SIG-M5 treated with dmso at 0.1 percent for 504 hours (cell line): ENCODE measurements at regions not wholly inside any gene's neighbourhood (a gene's known extent, or its start where the extent isn't known, plus 50 kb on each side); places are given as distances from the start of the nearest gene placed in this dataset.
"Not testable (repeated sequence)": the region's sequence is repeated elsewhere in the genome, so short reads cannot be mapped to it uniquely, and the experiment has no call there.

ENCODE experiments used
- DNase-seq: peaks from one replicate; lab custom pipeline; 2025; ENCODE audit not compliant: unreplicated experiment; lab: John Stamatoyannopoulos, UW

DNA sequence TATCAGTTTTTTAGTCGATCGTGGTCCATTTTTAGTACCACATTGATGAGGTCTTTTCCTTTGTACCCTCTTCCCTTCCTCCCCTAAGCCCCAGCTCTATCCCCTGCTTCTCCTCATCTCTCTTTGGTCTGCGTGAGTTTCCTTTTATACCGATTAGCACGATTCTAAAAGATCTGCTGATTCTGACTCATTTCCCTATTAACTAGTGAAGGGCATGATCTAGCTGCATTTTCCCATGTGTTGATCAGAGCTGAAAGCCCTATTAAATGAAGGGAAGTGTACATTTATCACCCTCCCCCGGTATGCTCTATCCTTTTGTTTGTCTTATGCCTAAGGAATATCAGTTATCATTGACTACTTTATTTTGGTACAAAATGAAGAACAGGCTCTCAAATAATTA, 181.7 kb upstream of the NPY2R start:
- DNase-seq: no peak

DNA sequence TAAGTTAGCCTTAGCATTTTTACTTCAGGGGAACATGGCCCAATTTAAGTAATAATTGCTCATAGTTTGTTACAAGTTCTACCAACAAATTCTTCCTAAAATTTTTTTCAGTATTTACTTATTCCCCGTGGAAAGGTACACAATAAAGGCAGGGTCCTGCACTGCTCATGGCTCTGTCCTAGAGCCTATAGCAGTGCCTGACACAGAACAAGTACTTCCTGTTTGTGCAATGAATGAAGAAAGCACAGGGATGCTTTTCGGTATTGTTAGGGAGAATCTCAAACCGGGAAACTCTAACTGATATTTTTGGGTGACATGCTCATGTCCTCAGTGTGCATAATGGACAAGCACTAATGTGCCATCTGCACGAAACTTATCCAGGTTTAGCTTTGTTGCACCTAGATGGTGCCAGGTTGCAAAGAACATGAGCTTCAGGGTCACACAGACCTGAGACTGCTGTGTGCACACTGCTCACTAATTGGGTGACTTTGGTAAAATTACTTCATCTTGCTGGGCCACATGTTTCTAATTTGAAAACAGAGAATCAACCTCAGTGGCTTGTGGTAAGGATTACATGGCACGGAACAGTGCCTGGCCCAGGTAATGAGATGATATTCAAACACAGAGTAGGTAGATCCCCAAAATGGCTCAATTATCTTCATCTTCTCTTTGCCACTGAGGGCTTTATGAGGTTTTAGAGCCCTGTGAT, 175.8 kb upstream of the NPY2R start:
- no peak for DNase-seq

DNA sequence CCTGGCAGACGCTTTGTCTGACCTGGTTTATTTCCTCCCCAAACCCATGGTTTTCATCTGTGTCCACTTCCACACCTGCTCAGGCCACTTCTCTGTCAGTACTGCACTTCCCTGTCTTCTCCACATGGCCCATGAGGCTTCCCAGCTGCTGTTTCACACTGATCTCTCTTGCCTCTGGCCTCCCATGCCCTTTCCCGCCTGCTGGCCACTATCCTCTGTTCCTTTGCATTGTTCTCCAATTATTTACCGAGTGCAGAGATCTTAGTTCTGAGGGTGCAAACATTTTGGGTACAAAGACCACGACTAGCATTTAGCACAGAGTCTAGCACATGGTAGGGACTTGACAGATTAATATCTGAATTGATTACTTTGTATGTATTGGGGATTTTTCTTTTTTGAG, 174.8 kb upstream of the NPY2R start:
- no peak for DNase-seq

DNA sequence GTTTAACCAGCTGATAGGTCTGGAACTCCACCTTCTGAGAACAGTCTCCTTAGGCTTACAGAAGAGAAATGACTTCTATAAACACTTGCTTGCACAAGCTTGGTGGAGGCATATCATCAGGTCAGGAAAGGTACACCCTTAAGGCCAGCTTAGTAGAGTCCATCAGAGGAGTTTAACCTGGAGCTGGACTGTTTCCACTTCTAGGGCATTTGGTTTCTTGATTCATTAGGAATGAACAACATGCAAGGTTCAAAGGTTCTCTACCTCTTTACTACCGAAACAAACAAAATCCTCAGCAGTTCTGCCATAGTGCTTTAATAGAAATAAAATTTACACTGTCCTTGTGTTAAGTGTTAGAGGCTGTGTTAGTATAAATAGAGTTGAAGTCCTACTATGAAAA, 171.4 kb upstream of the NPY2R start:
- no peak for DNase-seq

DNA sequence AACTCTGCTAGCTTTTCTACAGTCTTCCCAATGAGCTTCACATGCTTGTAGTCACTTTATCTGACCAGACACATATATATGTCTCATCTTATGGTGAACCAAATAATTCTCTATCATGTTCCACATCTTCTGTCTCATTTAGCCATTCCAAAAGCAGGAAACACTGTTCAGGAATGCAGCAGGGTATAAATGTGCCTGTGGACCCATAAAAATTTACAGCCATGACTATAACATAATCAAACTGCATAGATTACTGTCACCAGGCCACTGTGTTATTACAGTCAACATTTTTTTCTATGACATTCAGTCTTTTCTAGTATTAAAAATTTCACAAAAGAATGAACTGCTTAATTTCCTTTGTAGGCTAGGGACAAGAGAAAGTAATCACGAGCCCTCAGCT, 170.0 kb upstream of the NPY2R start:
- DNase-seq: no peak

DNA sequence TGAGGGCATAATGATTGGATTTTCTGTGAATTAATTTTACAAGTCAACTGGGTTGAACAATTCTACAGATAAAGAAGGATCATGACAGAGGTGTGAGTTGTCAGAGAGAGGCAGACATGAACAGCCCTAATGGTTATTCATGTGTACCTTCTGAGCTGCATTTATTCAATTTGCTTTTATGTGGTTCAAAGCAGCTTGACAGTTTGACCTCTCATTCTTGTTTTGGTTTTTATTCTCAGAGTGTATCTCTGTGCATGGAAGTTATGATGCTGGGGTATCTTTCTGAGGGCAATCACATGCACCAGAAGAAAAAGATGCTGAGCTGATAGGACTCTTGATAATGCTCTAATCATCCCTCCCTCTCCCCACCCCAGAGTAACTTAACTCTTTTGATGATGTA, 169.3 kb upstream of the NPY2R start:
- no peak for DNase-seq

DNA sequence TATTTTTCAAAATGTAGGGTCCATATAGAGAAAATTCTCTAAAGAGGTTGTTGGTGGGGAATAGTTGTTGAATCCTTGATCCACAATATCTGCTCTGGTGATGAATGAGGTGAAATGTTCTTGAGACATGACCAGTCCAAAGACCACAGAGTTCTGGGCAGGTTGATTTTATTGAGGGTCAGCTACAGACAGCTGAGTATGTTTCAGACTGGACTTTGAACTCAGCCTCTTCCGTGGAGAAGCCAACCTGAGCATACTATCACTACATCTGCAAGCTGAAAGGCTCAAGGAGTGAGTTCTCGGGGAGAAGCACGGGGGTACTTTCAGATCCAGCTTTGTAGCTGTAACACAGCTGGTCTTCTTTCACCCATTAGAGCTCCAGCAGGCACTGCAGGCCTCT, 168.4 kb upstream of the NPY2R start:
- DNase-seq: no peak

DNA sequence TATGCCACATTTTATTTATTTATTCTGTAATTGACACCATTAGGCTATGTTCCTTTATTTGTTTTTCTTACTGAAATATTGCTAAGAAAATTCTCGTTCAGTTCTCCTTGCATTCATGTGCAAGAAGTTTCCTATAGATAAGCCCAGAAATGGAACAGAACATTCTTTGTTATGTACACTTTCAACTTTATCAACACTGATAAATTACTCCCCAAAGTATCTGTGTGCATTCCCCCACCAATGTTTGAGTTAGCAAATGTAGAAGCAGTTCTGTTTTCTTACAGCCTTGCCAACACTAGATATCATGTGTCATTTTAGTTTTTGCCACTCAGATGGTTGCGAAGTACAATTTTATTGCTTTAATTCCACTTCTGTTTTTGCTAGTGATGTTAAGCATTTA, 166.4 kb upstream of the NPY2R start:
- no peak for DNase-seq

DNA sequence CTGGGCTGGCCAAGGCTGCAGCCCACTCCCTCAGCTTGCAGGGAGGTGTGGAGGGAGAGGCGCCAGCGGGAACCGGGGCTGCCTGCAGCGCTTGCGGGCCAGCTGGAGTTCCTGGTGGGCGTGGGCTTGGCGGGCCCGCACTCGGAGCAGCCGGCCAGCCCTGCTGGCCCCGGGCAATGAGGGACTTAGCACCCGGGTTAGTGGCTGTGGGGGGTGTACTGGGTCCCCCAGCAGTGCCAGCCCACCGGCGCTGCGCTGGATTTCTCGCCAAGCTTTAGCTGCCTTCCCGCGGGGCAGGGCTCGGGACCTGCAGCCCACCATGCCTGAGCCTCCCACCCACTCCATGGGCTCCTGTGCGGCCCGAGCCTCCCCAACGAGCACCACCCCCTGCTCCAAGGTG, 164.2 kb upstream of the NPY2R start:
- DNase-seq: not testable (repeated sequence)

DNA sequence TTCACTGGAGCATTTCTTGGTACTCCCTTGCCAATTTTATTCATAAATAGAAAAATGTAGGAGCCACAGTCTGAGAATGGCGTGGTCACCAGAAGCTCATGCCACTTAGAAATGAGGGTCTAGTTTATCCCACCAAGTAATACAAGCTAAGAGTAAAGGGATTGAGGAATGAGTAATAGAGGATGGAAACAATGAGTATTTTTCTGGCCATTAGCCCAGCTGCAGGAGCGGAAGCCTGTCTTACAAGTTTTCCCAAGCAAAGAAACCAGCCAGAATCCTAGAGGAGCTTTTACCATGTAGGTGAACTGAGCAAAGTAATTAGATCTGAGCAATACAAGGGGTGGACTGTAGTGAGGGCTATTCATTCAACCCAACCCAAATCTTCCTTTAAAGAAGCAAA, 160.7 kb upstream of the NPY2R start:
- no peak for DNase-seq

DNA sequence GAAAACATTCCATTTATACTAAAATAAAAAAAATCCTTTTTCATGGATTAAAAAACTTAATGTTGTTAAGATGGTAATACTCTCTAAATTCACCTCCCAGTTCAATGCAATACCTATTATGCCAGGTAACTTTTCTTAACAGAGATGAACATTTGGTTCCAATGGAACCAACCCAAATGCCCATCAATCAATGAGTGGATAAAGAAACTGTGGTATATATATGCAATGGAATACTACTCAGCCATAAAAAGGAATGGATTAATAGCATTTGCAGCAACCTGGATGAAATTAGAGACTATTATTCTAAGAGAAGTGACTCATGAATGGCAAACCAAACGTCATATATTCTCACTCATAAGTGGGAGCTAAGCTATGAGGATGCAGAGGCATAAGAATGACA, 154.4 kb upstream of the NPY2R start:
- not testable (repeated sequence) for DNase-seq

DNA sequence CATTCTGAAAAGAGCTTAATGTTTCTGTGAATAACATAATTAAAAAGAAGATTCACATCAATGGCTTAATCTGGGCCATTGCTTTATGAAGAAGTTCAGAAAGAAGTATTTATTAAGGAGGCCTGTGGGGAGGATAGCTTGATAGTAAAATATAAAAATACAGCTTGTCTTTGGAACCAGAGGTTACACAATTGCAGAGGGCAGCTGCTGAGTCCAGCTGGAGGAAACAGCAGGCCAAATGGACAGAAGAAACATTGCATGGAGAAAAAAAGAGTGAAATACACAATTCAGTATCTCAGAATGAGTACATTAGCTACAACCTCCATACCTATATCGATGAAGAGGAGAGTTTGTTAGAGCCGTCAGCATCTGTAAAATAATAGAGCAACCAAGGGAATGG, 148.0 kb upstream of the NPY2R start:
- DNase-seq: no peak

DNA sequence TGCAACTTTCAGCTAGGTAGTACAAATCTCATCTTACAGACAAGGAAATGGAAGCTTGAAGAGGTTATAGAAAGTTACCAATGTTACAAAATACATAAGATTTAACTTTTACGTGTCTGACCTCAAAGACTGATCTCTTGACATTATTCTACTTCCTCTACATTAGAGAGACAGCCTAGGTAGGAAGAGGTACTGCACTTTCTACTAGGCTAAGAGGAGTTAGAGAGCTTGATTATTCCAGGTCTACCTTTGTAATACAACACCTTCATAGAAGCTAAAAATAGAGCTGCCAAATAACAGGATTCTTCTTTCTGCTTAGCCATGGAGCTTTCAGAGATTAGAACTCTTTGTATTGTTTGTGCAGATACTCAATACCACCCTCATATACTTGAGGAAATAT, 147.6 kb upstream of the NPY2R start:
- DNase-seq: no peak

DNA sequence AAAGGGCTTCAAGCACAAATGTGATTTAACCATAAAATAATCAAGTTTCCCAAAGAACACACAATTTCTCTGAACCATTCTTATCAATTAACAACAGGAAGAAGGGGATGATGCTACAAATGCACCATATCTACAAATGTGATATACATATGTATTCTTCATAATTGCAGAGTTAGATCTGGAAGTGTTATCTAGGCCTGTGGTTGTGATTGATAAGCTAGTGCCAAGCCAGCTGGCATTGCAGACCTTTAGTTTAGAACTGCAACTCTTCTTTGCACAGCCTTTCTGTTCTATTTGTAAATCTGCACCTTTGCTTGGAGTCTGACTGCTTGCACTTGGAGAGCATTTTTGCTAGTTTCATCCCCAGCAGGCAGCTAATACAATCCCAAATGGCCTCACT, 145.5 kb upstream of the NPY2R start:
- no peak for DNase-seq

DNA sequence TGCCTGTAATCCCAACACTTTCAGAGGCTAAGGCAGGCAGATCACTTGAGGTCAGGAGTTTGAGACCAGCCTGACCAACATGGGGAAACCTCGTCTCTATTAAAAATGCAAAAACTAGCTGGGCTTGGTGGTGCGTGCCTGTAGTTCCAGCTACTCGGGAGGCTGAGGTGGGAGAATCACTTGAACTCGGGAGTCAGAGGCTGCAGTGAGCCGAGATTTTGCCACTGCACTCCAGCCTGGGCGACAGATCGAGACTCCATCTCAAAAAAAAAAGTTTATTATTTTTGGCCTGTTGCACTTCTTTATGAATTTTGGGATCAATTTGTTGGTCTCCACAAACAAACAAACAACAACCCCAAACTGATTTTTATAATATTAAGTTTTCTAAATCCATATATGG, 143.5 kb upstream of the NPY2R start:
- not testable (repeated sequence) for DNase-seq

DNA sequence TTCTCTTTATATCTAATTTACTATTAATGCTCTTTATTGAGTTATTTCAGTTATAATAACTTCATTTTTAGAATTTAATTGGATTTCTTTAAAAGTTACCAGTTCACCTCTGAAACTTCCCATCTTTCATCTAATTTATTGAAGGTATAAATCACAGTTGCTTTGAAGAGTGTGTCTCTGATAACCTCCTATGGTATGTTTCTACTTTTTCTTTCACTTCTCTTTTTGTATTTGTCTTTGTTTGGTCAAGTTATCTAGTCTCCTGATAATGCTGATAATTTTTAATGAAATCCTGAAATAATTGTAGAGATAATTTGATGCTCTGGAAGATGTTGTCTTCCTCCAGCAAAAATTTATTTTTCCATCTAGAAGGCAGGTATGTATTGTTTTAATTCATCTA, 141.6 kb upstream of the NPY2R start:
- no peak for DNase-seq

DNA sequence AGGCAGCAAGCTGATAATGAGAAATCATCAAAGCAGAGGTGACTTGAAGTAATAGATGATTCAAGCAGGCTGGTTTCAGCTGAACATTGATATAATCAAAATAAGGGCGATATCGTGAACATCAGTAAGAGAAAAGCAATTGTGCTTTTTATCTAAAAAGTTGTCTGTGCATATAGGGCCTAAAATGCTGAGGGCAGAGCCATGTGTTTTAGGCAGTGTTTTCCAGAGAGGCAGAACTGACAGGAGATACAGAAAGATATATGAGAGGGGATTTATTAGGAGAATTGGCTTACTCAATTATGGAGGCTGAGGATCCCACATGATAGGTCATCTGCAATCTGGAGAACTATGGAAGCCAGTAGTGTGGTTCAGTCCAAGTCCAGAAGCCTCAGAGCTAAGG, 136.5 kb upstream of the NPY2R start:
- DNase-seq: no peak

DNA sequence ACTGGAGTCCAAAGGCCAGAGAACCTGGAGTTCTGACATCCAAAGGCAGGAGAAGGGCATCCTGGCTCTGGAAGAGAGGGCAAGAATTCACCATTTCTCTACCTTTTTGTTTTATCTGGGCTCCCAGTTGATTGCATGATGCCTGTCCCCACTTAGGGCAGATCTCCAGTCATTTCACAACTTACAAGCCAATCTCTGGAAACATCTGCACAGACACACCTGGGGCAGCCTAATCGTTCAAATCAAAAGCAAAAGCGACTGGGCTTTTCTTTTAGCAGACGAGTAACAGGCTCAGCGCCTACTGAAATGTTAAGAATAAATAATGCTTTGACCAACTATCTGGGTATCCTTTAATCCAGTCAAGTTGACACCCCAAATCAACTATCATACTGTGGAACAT, 136.0 kb upstream of the NPY2R start:
- no peak for DNase-seq

DNA sequence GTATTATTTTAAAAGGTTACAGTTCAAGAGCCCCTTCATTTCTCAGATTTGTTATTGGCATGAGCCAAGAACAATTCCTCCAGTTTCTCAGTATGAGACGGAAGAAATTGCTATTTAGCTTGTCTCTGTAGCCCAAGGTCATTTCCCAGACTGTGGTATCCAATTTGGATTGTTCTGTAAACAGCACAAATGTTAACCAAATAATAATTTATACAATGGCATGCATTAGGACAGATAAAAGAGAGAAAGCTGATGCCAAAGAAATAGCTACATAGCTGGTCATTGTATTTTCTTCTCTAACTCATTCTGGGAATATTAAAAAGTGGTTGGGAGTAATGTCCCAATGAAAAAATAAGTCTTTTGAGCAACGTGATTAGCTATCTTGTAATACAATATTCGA, 134.6 kb upstream of the NPY2R start:
- no peak for DNase-seq

DNA sequence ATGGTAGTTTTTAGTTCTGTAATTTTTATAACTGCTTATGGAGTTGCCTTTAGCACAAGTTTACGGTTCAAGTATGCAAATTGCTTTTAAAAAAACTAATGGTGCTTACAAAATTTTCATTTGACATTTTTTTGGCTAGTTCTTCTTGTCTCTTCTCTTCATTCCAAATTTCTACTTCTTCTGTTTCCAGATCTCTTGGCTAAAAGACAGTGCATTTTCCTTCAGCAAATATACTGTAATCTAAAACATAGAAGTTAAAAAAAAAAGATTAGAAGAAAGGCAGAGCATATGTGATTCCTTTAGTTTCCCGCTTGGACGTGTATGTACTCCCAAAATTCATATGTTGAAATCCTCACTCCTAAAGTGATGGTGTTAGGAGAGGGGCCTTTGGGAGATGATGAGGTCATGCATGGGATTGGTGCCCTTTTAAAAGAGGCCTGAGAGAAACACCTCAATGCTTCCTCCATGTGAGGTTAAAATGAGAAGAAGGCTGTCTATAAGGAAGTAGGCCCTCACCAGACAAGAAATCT, 132.1 kb upstream of the NPY2R start:
- no peak for DNase-seq

DNA sequence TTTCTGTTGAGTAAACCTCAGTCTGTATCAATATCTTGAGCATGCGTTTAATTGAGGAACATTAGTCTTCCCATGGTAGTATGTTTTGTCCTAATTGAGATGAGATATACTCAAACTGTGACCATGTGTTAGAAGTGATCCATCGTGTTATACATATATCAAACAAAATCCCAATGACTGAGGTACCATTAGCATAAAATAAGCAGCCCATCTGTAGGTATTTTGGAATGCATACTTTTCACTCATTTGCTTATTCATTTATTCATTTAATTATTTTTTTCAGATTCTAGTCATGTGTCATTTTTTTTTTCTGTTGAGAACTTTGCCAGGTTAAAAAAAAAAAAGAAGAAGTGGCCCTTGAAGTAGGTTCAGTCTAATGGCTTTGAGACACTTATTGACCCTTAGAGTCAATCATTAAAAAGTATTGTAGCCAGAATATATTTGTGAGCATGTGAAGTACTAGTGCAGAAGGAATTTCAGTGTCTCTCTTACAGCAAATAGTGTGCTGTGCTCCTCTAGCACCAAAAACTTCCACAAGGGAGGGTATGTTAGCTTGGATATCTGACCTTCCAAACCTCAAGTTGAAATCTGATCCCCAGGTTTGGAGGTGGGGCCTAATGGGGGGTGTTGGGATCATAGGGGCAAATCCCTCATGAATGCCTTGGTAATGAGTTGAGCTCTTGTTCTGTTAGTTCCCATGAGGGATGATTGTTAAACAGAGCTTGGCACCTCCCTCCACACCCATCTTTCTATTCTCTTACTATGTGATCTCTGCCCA, 130.8 kb upstream of the NPY2R start:
- DNase-seq: no peak

DNA sequence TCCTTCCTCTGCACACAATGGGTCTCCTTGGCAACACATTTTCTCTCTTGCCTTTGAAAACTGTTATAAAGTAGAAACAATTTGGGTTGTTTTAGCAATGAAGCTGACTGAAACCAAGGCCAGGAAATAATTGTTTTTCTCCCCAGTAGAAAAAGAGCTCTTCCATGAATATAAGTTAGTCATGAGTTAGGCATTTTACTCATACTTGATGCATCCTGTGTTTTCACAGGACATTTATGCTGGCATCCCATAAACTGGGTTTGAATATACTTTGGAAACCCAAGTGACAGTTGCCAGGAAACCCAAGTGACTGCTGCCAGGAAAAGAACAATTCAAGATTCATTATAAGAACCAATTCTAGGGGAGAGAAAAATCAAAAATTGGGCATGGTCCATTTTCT, 128.6 kb upstream of the NPY2R start:
- DNase-seq: no peak

DNA sequence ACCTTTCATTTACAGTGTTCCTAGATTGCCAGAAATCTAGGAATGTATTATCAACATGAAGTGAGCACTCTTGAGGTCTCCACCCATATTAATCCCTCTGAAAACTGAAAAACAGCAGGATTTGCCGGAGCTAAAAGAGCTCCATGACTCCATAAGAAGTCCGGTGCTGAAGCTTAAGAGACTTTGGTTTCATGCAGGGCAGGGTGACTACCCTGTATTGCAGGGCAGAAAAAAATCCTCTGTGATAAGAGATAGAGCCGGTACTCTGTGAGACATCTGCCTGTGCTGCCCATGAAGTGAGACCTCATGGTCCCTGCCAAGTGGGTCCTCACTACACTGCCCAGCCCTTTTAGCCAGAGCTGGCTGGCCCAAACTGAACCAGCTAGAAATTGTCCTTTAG, 127.2 kb upstream of the NPY2R start:
- no peak for DNase-seq
